ENCODE measurements at regions not wholly inside any gene's neighbourhood (a gene's known extent, or its start where the extent isn't known, plus 50 kb on each side); places are given as distances from the start of the nearest gene placed in this dataset.

DNA sequence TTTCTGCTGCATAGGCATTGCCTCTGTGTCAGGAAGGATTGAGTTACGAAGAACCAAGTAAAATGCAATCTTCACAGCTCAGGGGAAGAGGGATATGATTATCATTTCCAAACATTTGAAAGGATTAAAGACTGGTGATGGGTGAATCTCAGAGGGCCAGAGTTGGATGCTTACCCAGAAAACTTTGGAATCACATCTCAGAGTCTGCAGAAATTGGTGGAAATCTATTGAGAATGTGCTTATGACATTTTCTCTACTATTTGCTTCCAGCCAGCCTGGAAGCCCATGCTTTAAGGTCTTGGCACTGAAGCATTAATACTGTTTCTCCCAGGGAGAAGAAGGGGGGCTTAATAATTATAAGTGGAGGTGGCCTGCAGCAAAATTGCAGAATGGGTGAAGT is 1301.4 kb upstream of the PIK3C3 start:
- DNase-seq (ENCODE audit: low read depth): no peak
- no peak overlapping the region for H3K4me3 ChIP-seq (ENCODE audit: control insufficient read depth, low read depth, low read length)
- TF ChIP-seq, protein P1, sequence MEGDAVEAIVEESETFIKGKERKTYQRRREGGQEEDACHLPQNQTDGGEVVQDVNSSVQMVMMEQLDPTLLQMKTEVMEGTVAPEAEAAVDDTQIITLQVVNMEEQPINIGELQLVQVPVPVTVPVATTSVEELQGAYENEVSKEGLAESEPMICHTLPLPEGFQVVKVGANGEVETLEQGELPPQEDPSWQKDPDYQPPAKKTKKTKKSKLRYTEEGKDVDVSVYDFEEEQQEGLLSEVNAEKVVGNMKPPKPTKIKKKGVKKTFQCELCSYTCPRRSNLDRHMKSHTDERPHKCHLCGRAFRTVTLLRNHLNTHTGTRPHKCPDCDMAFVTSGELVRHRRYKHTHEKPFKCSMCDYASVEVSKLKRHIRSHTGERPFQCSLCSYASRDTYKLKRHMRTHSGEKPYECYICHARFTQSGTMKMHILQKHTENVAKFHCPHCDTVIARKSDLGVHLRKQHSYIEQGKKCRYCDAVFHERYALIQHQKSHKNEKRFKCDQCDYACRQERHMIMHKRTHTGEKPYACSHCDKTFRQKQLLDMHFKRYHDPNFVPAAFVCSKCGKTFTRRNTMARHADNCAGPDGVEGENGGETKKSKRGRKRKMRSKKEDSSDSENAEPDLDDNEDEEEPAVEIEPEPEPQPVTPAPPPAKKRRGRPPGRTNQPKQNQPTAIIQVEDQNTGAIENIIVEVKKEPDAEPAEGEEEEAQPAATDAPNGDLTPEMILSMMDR (conservative IDR thresholded peaks at IDR 0.05; ENCODE audit: control insufficient read depth, insufficient read depth, low read depth, low read length): no peak

DNA sequence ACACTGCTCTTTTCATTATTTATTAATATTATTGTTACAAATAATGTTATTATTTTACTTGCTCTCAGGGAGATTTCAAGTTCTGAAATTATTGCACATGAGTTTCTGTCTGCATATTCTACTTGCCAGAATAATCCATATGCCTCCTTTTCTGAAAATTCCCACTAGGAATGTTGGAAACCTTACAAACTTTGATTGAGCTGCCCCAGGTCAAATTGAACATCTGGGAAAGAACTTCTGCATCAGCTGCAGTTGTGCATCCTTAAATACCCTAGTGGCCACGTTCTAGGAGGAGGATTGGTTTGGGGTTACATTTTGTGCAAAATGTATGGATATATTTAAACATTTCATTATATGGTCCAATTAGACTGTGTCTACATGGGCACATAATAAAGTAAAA is 1302.7 kb upstream of the PIK3C3 start:
- no peak for DNase-seq (ENCODE audit: low read depth)
- no peak overlapping the region for H3K4me3 ChIP-seq (ENCODE audit: control insufficient read depth, low read depth, low read length)
- TF ChIP-seq, protein P1 (conservative IDR thresholded peaks at IDR 0.05; ENCODE audit: control insufficient read depth, insufficient read depth, low read depth, low read length): no peak

GRCh38 chr18:40651163-40651562 is 1303.9 kb upstream of the PIK3C3 start:
- no peak for DNase-seq (ENCODE audit: low read depth)
- TF ChIP-seq, protein P1 (conservative IDR thresholded peaks at IDR 0.05; ENCODE audit: control insufficient read depth, insufficient read depth, low read depth, low read length): no peak

DNA sequence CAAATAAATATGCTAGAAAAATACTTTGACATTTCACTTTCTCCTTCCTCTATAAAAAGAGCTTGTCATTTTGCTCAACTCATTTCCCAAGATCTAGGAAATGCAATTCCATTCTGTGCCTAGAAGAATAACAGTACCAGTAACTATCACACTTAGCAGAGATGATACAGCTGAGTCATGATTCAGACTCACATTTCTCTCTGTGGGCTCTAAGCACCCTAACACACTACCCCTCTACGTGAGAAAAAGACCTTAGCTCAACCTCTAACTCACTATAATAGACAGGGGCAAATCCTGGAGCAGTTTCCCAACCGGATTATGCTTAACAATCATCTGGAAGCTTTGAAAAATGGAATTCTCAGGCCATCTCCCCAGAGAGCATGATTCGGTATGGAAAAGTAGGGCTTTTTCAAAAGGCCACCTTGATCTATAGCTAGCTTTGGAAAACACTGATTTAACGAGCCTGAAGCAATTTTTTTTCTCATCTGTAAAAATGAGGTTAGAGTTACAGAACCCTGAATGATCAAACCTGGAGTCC is 1312.3 kb upstream of the PIK3C3 start:
- H3K4me3 ChIP-seq (ENCODE audit: control insufficient read depth, low read depth, low read length): no peak overlapping the region
- DNase-seq (ENCODE audit: low read depth): no peak
- TF ChIP-seq, protein P1 (conservative IDR thresholded peaks at IDR 0.05; ENCODE audit: control insufficient read depth, insufficient read depth, low read depth, low read length): no peak

More at GRCh38 chr18:40651163-40651562, 1303.9 kb upstream of the PIK3C3 start:
- no peak overlapping the region for H3K4me3 ChIP-seq (ENCODE audit: control insufficient read depth, low read depth, low read length)

DNA sequence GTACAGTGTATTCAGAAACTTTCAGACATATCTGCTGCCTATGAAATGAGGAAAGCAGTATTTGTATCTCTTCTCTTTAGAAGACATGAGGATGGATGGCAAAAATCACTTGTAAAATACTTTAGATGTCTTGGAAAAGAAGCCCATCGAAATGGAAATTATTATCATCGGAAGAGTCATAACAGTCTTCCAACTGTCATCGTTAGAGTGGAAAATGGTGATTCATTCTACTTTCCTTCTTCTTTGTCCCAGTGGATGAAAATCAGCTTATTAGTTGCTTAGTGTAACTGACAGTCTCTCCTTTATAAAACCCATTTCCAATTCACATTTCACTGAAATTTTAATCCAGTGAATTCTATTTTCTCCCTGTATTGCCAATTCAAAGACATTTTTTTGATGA is 1323.7 kb upstream of the PIK3C3 start:
- no peak overlapping the region for H3K4me3 ChIP-seq (ENCODE audit: control insufficient read depth, low read depth, low read length)
- DNase-seq (ENCODE audit: low read depth): no peak
- TF ChIP-seq, protein P1 (conservative IDR thresholded peaks at IDR 0.05; ENCODE audit: control insufficient read depth, insufficient read depth, low read depth, low read length): no peak

- H3K4me3 ChIP-seq (ENCODE audit: control insufficient read depth, low read depth, low read length): no peak overlapping the region
- TF ChIP-seq, protein P1 (conservative IDR thresholded peaks at IDR 0.05; ENCODE audit: control insufficient read depth, insufficient read depth, low read depth, low read length): no peak
- DNase-seq (ENCODE audit: low read depth): no peak
Observed at GRCh38 chr18:40630496-40630895, 1324.5 kb upstream of the PIK3C3 start.

DNA sequence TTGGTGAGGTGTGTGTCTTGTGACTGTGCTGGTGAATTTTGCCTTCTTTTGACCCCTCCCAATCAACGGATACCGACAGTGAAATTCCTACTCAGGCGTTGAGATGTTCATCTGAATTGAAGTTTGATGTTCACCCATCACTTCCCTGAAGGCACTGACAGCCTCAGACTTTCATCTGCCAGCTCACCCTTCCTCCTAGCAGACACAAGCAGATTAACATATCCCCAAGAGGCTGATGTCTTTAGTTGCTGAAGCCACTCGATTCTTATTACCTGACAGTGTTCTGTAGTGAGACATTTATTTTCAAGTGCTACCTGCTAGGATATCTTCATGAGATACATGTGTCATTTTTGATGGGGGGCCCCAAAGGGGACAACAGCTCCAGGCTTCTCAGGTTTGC is 1330.1 kb upstream of the PIK3C3 start:
- TF ChIP-seq, protein P1 (conservative IDR thresholded peaks at IDR 0.05; ENCODE audit: control insufficient read depth, insufficient read depth, low read depth, low read length): no peak
- DNase-seq (ENCODE audit: low read depth): no peak
- no peak overlapping the region for H3K4me3 ChIP-seq (ENCODE audit: control insufficient read depth, low read depth, low read length)

All from fibroblast of mammary gland (primary cell).